Neural cell (in vitro differentiated cells): ENCODE measurements at regions not wholly inside any gene's neighbourhood (a gene's known extent, or its start where the extent isn't known, plus 50 kb on each side); places are given as distances from the start of the nearest gene placed in this dataset.

ENCODE experiments used
- H2AFZ ChIP-seq: fragments of 200-600, 300-800 bp; sonication (generic), shearing (Covaris generic); 2 replicates; pipeline ENCODE4 v1.6.0; 2014; ENCODE audit warnings: low read depth, mild to moderate bottlenecking, antibody characterized with exemption, low read length, moderate library complexity
- H3F3A ChIP-seq: fragments of 200-600 bp; shearing (Covaris generic); 2 replicates; pipeline ENCODE4 v1.6.1; 2016; ENCODE audit warnings: mild to moderate bottlenecking, moderate library complexity, mixed read lengths, antibody characterized with exemption, low read length; ENCODE audit not compliant: insufficient read depth, poor library complexity, severe bottlenecking
- H3K27ac ChIP-seq: fragments of 200-600, 300-800 bp; sonication (generic), shearing (Covaris generic); 2 replicates; pipeline ENCODE4 v1.5.1; 2014; ENCODE audit warnings: mild to moderate bottlenecking, low read length, moderate library complexity
- H3K27me3 ChIP-seq: fragments of 300-800, 200-600 bp; sonication (generic), shearing (Covaris generic); 2 replicates; pipeline ENCODE4 v1.6.0; 2014; ENCODE audit warnings: mild to moderate bottlenecking, low read depth, low read length, moderate library complexity; ENCODE audit not compliant: insufficient read depth
- H3K36me3 ChIP-seq: fragments of 300-800, 200-600 bp; sonication (generic), shearing (Covaris generic); 2 replicates; pipeline ENCODE4 v1.5.1; 2014; ENCODE audit warnings: mild to moderate bottlenecking, antibody characterized with exemption, low read length, moderate library complexity; ENCODE audit not compliant: insufficient read depth
- H3K4me2 ChIP-seq: fragments of 300-800, 200-600 bp; sonication (generic), shearing (Covaris generic); 2 replicates; pipeline ENCODE4 v1.6.0; 2014; ENCODE audit warnings: mild to moderate bottlenecking, low read length
- H3K4me3 ChIP-seq: fragments of 300-800, 200-600 bp; sonication (generic), shearing (Covaris generic); 2 replicates; pipeline ENCODE4 v1.5.1; 2014; ENCODE audit warnings: mild to moderate bottlenecking, low read length, moderate library complexity
- H3K79me2 ChIP-seq: fragments of 200-600 bp; shearing (Covaris generic); replicated peaks from 2 replicates; pipeline ENCODE4 v1.6.0; 2014; ENCODE audit warnings: mild to moderate bottlenecking, low read length, moderate library complexity; ENCODE audit not compliant: insufficient read depth
- H3K9ac ChIP-seq: fragments of 300-800, 200-600 bp; sonication (generic), shearing (Covaris generic); 2 replicates; pipeline ENCODE4 v1.6.1; 2016; ENCODE audit warnings: mild to moderate bottlenecking, low read length, mixed read lengths
- H3K9me2 ChIP-seq: fragments of 200-600 bp; shearing (Covaris generic); 2 replicates; pipeline ENCODE4 v1.6.1; 2016; ENCODE audit warnings: mild to moderate bottlenecking, low read length, mixed read lengths; ENCODE audit not compliant: insufficient read depth
- H3K9me3 ChIP-seq: fragments of 200-600, 300-800 bp; sonication (generic), shearing (Covaris generic); 2 replicates; pipeline ENCODE4 v1.6.1; 2016; ENCODE audit warnings: mild to moderate bottlenecking, mixed run types, low read length, moderate library complexity, mixed read lengths
- H4K20me1 ChIP-seq: fragments of 200-600 bp; shearing (Covaris generic); 2 replicates; pipeline ENCODE4 v1.6.1; 2016; ENCODE audit warnings: mild to moderate bottlenecking, mixed run types; ENCODE audit not compliant: insufficient read depth
- EP300 ChIP-seq: fragments of 450-650 bp; conservative IDR thresholded peaks from 2 replicates; pipeline ENCODE4 v1.6.1; 2014; ENCODE audit warnings: antibody characterized with exemption, mild to moderate bottlenecking, moderate library complexity; ENCODE audit not compliant: poor library complexity, severe bottlenecking
- EZH2 ChIP-seq: fragments of 200-600, 300-800 bp; shearing (Covaris generic), sonication (generic); IDR thresholded peaks from 2 replicates; pipeline ENCODE4 v1.6.1; 2014; ENCODE audit warnings: antibody characterized with exemption, low read length, borderline replicate concordance, mild to moderate bottlenecking; ENCODE audit not compliant: insufficient read depth, poor library complexity, severe bottlenecking
- MXI1 ChIP-seq: fragments of 450-650 bp; conservative IDR thresholded peaks from 2 replicates; pipeline ENCODE4 v1.6.1; 2014; ENCODE audit warnings: antibody characterized with exemption, mild to moderate bottlenecking; ENCODE audit not compliant: poor library complexity, severe bottlenecking
- POLR2AphosphoS5 ChIP-seq: IDR thresholded peaks from 2 replicates; pipeline ENCODE4 v1.6.1; 2012
- RAD21 ChIP-seq: fragments of 450-650 bp; conservative IDR thresholded peaks from 2 replicates; pipeline ENCODE4 v1.6.1; 2014; ENCODE audit warnings: antibody characterized with exemption, mild to moderate bottlenecking, moderate library complexity
- SMC3 ChIP-seq: fragments of 450-650 bp; conservative IDR thresholded peaks from 2 replicates; pipeline ENCODE4 v1.6.1; 2014; ENCODE audit warnings: antibody characterized with exemption, mild to moderate bottlenecking, moderate library complexity; ENCODE audit not compliant: poor library complexity
- TAF1 ChIP-seq: IDR thresholded peaks from 2 replicates; pipeline ENCODE4 v1.6.1; 2012; ENCODE audit warnings: low read depth
- TF ChIP-seq, protein P1 (sequence below): IDR thresholded peaks from 2 replicates; pipeline ENCODE4 v1.6.1; 2012; ENCODE audit warnings: borderline replicate concordance
- TF ChIP-seq, protein P2 (sequence below): fragments of 450-650 bp; IDR thresholded peaks from 2 replicates; pipeline ENCODE4 v1.5.1; 2014; ENCODE audit warnings: antibody characterized with exemption, mild to moderate bottlenecking, moderate library complexity; ENCODE audit not compliant: poor library complexity, severe bottlenecking

DNA sequence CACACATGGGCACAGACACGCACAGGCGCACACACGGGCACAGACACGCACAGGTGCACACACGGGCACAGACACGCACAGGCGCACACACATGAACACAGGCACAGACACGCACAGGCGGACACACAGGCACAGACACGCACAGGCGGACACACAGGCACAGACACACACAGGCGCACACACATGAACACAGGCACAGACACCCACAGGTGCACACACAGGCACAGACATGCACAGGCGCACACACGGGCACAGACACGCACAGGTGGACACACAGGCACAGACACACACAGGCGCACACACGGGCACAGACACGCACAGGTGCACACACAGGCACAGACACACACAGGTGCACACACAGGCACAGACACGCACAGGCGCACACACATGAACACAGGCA lies 312.8 kb upstream of the IRX1 start:
- no peaks in the 10 kb centered on the region for H4K20me1 ChIP-seq
- no peak overlapping the region for H2AFZ ChIP-seq
- H3K4me2 ChIP-seq: no peak overlapping the region
- no peaks in the 10 kb centered on the region for H3K9me2 ChIP-seq
- no peaks in the 10 kb centered on the region for H3K79me2 ChIP-seq
- no peaks in the 10 kb centered on the region for H3K9me3 ChIP-seq
- no peak overlapping the region for H3K9ac ChIP-seq
- no peak overlapping the region for H3K27ac ChIP-seq
- no peaks in the 10 kb centered on the region for H3K36me3 ChIP-seq
- no peak for TF ChIP-seq EP300
- TF ChIP-seq SMC3: no peak
- TF ChIP-seq, protein P1, sequence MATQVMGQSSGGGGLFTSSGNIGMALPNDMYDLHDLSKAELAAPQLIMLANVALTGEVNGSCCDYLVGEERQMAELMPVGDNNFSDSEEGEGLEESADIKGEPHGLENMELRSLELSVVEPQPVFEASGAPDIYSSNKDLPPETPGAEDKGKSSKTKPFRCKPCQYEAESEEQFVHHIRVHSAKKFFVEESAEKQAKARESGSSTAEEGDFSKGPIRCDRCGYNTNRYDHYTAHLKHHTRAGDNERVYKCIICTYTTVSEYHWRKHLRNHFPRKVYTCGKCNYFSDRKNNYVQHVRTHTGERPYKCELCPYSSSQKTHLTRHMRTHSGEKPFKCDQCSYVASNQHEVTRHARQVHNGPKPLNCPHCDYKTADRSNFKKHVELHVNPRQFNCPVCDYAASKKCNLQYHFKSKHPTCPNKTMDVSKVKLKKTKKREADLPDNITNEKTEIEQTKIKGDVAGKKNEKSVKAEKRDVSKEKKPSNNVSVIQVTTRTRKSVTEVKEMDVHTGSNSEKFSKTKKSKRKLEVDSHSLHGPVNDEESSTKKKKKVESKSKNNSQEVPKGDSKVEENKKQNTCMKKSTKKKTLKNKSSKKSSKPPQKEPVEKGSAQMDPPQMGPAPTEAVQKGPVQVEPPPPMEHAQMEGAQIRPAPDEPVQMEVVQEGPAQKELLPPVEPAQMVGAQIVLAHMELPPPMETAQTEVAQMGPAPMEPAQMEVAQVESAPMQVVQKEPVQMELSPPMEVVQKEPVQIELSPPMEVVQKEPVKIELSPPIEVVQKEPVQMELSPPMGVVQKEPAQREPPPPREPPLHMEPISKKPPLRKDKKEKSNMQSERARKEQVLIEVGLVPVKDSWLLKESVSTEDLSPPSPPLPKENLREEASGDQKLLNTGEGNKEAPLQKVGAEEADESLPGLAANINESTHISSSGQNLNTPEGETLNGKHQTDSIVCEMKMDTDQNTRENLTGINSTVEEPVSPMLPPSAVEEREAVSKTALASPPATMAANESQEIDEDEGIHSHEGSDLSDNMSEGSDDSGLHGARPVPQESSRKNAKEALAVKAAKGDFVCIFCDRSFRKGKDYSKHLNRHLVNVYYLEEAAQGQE: no peak
- TF ChIP-seq, protein P2, sequence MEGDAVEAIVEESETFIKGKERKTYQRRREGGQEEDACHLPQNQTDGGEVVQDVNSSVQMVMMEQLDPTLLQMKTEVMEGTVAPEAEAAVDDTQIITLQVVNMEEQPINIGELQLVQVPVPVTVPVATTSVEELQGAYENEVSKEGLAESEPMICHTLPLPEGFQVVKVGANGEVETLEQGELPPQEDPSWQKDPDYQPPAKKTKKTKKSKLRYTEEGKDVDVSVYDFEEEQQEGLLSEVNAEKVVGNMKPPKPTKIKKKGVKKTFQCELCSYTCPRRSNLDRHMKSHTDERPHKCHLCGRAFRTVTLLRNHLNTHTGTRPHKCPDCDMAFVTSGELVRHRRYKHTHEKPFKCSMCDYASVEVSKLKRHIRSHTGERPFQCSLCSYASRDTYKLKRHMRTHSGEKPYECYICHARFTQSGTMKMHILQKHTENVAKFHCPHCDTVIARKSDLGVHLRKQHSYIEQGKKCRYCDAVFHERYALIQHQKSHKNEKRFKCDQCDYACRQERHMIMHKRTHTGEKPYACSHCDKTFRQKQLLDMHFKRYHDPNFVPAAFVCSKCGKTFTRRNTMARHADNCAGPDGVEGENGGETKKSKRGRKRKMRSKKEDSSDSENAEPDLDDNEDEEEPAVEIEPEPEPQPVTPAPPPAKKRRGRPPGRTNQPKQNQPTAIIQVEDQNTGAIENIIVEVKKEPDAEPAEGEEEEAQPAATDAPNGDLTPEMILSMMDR: no peak
- no peak for TF ChIP-seq EZH2
- H3K27me3 ChIP-seq: no peaks in the 10 kb centered on the region
- H3K4me3 ChIP-seq: no peak overlapping the region
- no peaks in the 10 kb centered on the region for H3F3A ChIP-seq

DNA sequence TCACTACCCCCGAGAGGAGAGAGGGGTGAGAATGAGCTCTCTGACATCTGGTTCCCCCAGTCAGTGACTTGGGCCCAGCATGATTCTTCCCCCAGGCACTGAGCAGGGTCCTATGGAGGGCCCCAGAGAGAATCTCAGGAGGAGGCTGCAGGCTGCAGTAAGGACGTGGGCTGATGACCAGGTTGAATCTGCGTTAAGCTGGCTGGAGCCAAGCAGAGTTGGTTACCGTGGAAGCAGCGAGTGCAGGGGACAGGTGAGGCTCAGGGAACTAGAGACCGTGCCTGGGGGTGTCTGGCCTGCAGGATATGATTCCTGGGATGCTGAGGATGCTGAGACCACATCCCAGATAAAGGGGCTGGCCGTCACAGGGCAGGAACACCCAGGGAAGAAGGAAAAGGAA lies 314.3 kb upstream of the IRX1 start:
- TF ChIP-seq MXI1 (no peak), EP300 (no peak), POLR2AphosphoS5 (no peak), EZH2 (no peak), TAF1 (no peak), RAD21 (no peak), SMC3 (no peak)
- TF ChIP-seq, protein P2: no peak
- TF ChIP-seq, protein P1: no peak
- H3K4me2 ChIP-seq: no peak overlapping the region

More for the DNA sequence above, 314.3 kb upstream of the IRX1 start:
- Histone ChIP-seq H3K27me3 (no peaks in the 10 kb centered on the region), H3K9ac (no peak overlapping the region), H4K20me1 (no peaks in the 10 kb centered on the region), H3K79me2 (no peaks in the 10 kb centered on the region), H3F3A (no peaks in the 10 kb centered on the region), H2AFZ (no peak overlapping the region), H3K4me3 (no peak overlapping the region), H3K9me3 (no peaks in the 10 kb centered on the region), H3K36me3 (no peaks in the 10 kb centered on the region), H3K27ac (no peak overlapping the region), H3K9me2 (no peaks in the 10 kb centered on the region)
